ENCODE measurements at regions not wholly inside any gene's neighbourhood (a gene's known extent, or its start where the extent isn't known, plus 50 kb on each side); places are given as distances from the start of the nearest gene placed in this dataset.
A peak's percentile ranks its signal among the peaks of the same experiment; 100 is the strongest.
"Not testable (repeated sequence)": the region's sequence is repeated elsewhere in the genome, so short reads cannot be mapped to it uniquely, and the experiment has no call there.

- Histone ChIP-seq H3K4me1 (ENCODE audit: control insufficient read depth, insufficient read depth, low read length) (peaks cover 21% of the 10 kb centered on the region), H3K36me3 (ENCODE audit: control insufficient read depth, insufficient read depth, low read length) (no peaks in the 10 kb centered on the region), H3K27me3 (ENCODE audit: control insufficient read depth, insufficient read depth, low read length) (no peaks in the 10 kb centered on the region), H3K9me3 (ENCODE audit: control insufficient read depth, insufficient read depth, low read length) (no peaks in the 10 kb centered on the region), H3K27ac (ENCODE audit: low read depth, low read length) (no peak overlapping the region), H3K9ac (ENCODE audit: low read depth, low read length) (no peak overlapping the region), H3K4me3 (ENCODE audit: low read depth, low read length) (no peak overlapping the region)
These were observed 88.8 kb upstream of the RPRM start for GRCh38 chr2:153567367-153567766.

- Histone ChIP-seq H3K4me1 (ENCODE audit: control insufficient read depth, insufficient read depth, low read length) (peaks cover 21% of the 10 kb centered on the region), H3K4me3 (ENCODE audit: low read depth, low read length) (no peak overlapping the region), H3K9me3 (ENCODE audit: control insufficient read depth, insufficient read depth, low read length) (no peaks in the 10 kb centered on the region), H3K27ac (ENCODE audit: low read depth, low read length) (no peak overlapping the region), H3K27me3 (ENCODE audit: control insufficient read depth, insufficient read depth, low read length) (no peaks in the 10 kb centered on the region), H3K9ac (ENCODE audit: low read depth, low read length) (no peak overlapping the region), H3K36me3 (ENCODE audit: control insufficient read depth, insufficient read depth, low read length) (no peaks in the 10 kb centered on the region)
These were observed 89.5 kb upstream of the RPRM start for GRCh38 chr2:153568105-153568504.

- Histone ChIP-seq H3K9ac (ENCODE audit: low read depth, low read length) (no peak overlapping the region), H3K4me3 (ENCODE audit: low read depth, low read length) (no peak overlapping the region), H3K4me1 (ENCODE audit: control insufficient read depth, insufficient read depth, low read length) (no peaks in the 10 kb centered on the region), H3K36me3 (ENCODE audit: control insufficient read depth, insufficient read depth, low read length) (no peaks in the 10 kb centered on the region), H3K27ac (ENCODE audit: low read depth, low read length) (no peak overlapping the region), H3K9me3 (ENCODE audit: control insufficient read depth, insufficient read depth, low read length) (no peaks in the 10 kb centered on the region), H3K27me3 (ENCODE audit: control insufficient read depth, insufficient read depth, low read length) (no peaks in the 10 kb centered on the region)
These were observed 96.8 kb upstream of the RPRM start for GRCh38 chr2:153575171-153575853.

GRCh38 chr2:153584244-153584643, 105.7 kb upstream of the RPRM start:
- Histone ChIP-seq H3K9ac (ENCODE audit: low read depth, low read length) (no peak overlapping the region), H3K27me3 (ENCODE audit: control insufficient read depth, insufficient read depth, low read length) (no peaks in the 10 kb centered on the region), H3K4me3 (ENCODE audit: low read depth, low read length) (no peak overlapping the region), H3K9me3 (ENCODE audit: control insufficient read depth, insufficient read depth, low read length) (peaks cover 18% of the 10 kb centered on the region), H3K36me3 (ENCODE audit: control insufficient read depth, insufficient read depth, low read length) (no peaks in the 10 kb centered on the region), H3K27ac (ENCODE audit: low read depth, low read length) (no peak overlapping the region), H3K4me1 (ENCODE audit: control insufficient read depth, insufficient read depth, low read length) (no peaks in the 10 kb centered on the region)

GRCh38 chr2:153588408-153588807, 109.8 kb upstream of the RPRM start:
- no peaks in the 10 kb centered on the region for H3K27me3 ChIP-seq (ENCODE audit: control insufficient read depth, insufficient read depth, low read length)
- H3K27ac ChIP-seq (ENCODE audit: low read depth, low read length), result no peak overlapping the region
- no peak overlapping the region for H3K4me3 ChIP-seq (ENCODE audit: low read depth, low read length)
- no peaks in the 10 kb centered on the region for H3K4me1 ChIP-seq (ENCODE audit: control insufficient read depth, insufficient read depth, low read length)
- H3K9ac ChIP-seq (ENCODE audit: low read depth, low read length), result no peak overlapping the region
- H3K9me3 ChIP-seq (ENCODE audit: control insufficient read depth, insufficient read depth, low read length), result peaks cover 28% of the 10 kb centered on the region
- no peaks in the 10 kb centered on the region for H3K36me3 ChIP-seq (ENCODE audit: control insufficient read depth, insufficient read depth, low read length)

- Histone ChIP-seq H3K27me3 (ENCODE audit: control insufficient read depth, insufficient read depth, low read length) (no peaks in the 10 kb centered on the region), H3K9ac (ENCODE audit: low read depth, low read length) (no peak overlapping the region), H3K36me3 (ENCODE audit: control insufficient read depth, insufficient read depth, low read length) (no peaks in the 10 kb centered on the region), H3K9me3 (ENCODE audit: control insufficient read depth, insufficient read depth, low read length) (peaks cover 28% of the 10 kb centered on the region), H3K4me3 (ENCODE audit: low read depth, low read length) (no peak overlapping the region), H3K4me1 (ENCODE audit: control insufficient read depth, insufficient read depth, low read length) (no peaks in the 10 kb centered on the region), H3K27ac (ENCODE audit: low read depth, low read length) (no peak overlapping the region)
These were observed 111.0 kb upstream of the RPRM start for GRCh38 chr2:153589586-153589985.

- peak overlapping the region; percentile 80 for H3K27ac ChIP-seq (ENCODE audit: low read depth, low read length)
- H3K9ac ChIP-seq (ENCODE audit: low read depth, low read length); H3K27me3 ChIP-seq (ENCODE audit: control insufficient read depth, insufficient read depth, low read length); H3K4me3 ChIP-seq (ENCODE audit: low read depth, low read length); H3K36me3 ChIP-seq (ENCODE audit: control insufficient read depth, insufficient read depth, low read length); H3K4me1 ChIP-seq (ENCODE audit: control insufficient read depth, insufficient read depth, low read length): not testable (repeated sequence)
- peaks cover 21% of the 10 kb centered on the region for H3K9me3 ChIP-seq (ENCODE audit: control insufficient read depth, insufficient read depth, low read length)
These were observed 114.5 kb upstream of the RPRM start for GRCh38 chr2:153593086-153593485.

- no peaks in the 10 kb centered on the region for H3K9me3 ChIP-seq (ENCODE audit: control insufficient read depth, insufficient read depth, low read length)
- H3K27me3 ChIP-seq (ENCODE audit: control insufficient read depth, insufficient read depth, low read length), result no peaks in the 10 kb centered on the region
- no peaks in the 10 kb centered on the region for H3K36me3 ChIP-seq (ENCODE audit: control insufficient read depth, insufficient read depth, low read length)
- no peak overlapping the region for H3K4me3 ChIP-seq (ENCODE audit: low read depth, low read length)
- peaks cover 5% of the 10 kb centered on the region; the same call in 1 of the 2 replicates for H3K4me1 ChIP-seq (ENCODE audit: control insufficient read depth, insufficient read depth, low read length)
- H3K27ac ChIP-seq (ENCODE audit: low read depth, low read length), result no peak overlapping the region
- H3K9ac ChIP-seq (ENCODE audit: low read depth, low read length), result no peak overlapping the region
These were observed 117.4 kb upstream of the RPRM start for GRCh38 chr2:153595939-153596338.

GRCh38 chr2:153601812-153602211, 123.2 kb upstream of the RPRM start:
- H3K4me3 ChIP-seq (ENCODE audit: low read depth, low read length), result no peak overlapping the region
- H3K9ac ChIP-seq (ENCODE audit: low read depth, low read length), result no peak overlapping the region
- H3K9me3 ChIP-seq (ENCODE audit: control insufficient read depth, insufficient read depth, low read length), result no peaks in the 10 kb centered on the region
- H3K36me3 ChIP-seq (ENCODE audit: control insufficient read depth, insufficient read depth, low read length), result no peaks in the 10 kb centered on the region
- H3K27ac ChIP-seq (ENCODE audit: low read depth, low read length), result no peak overlapping the region
- peaks cover 4% of the 10 kb centered on the region; the same call in 1 of the 2 replicates for H3K4me1 ChIP-seq (ENCODE audit: control insufficient read depth, insufficient read depth, low read length)
- no peaks in the 10 kb centered on the region for H3K27me3 ChIP-seq (ENCODE audit: control insufficient read depth, insufficient read depth, low read length)

GRCh38 chr2:153604133-153604532, 125.6 kb upstream of the RPRM start:
- Histone ChIP-seq H3K4me1 (ENCODE audit: control insufficient read depth, insufficient read depth, low read length) (peaks cover 4% of the 10 kb centered on the region; the same call in 1 of the 2 replicates), H3K4me3 (ENCODE audit: low read depth, low read length) (no peak overlapping the region), H3K9ac (ENCODE audit: low read depth, low read length) (no peak overlapping the region), H3K27ac (ENCODE audit: low read depth, low read length) (no peak overlapping the region), H3K27me3 (ENCODE audit: control insufficient read depth, insufficient read depth, low read length) (no peaks in the 10 kb centered on the region), H3K36me3 (ENCODE audit: control insufficient read depth, insufficient read depth, low read length) (no peaks in the 10 kb centered on the region), H3K9me3 (ENCODE audit: control insufficient read depth, insufficient read depth, low read length) (no peaks in the 10 kb centered on the region)

- no peaks in the 10 kb centered on the region for H3K9me3 ChIP-seq (ENCODE audit: control insufficient read depth, insufficient read depth, low read length)
- H3K4me1 ChIP-seq (ENCODE audit: control insufficient read depth, insufficient read depth, low read length), result peaks cover 4% of the 10 kb centered on the region; the same call in 1 of the 2 replicates
- H3K27me3 ChIP-seq (ENCODE audit: control insufficient read depth, insufficient read depth, low read length), result no peaks in the 10 kb centered on the region
- no peak overlapping the region for H3K27ac ChIP-seq (ENCODE audit: low read depth, low read length)
- H3K4me3 ChIP-seq (ENCODE audit: low read depth, low read length), result no peak overlapping the region
- no peak overlapping the region for H3K9ac ChIP-seq (ENCODE audit: low read depth, low read length)
- H3K36me3 ChIP-seq (ENCODE audit: control insufficient read depth, insufficient read depth, low read length), result no peaks in the 10 kb centered on the region
These were observed 128.1 kb upstream of the RPRM start for GRCh38 chr2:153606623-153607022.

Data from HUES48 (cell line).